GM10266 (cell line): ENCODE measurements at regions not wholly inside any gene's neighbourhood (a gene's known extent, or its start where the extent isn't known, plus 50 kb on each side); places are given as distances from the start of the nearest gene placed in this dataset.

Experiments
- DNase-seq: peaks from one replicate; pipeline ENCODE4 v3.0.0; 2012; ENCODE audit errors: extremely low spot score
- CTCF ChIP-seq: IDR thresholded peaks from 2 replicates; pipeline ENCODE4 v1.5.1; 2012; ENCODE audit warnings: mild to moderate bottlenecking, low read depth; ENCODE audit not compliant: control insufficient read depth, insufficient read depth; ENCODE audit errors: missing control alignments

- DNase-seq = no peak
- TF ChIP-seq CTCF = no peak
These were observed 105.9 kb upstream of the SLC45A1 start for GRCh38 chr1:8211883-8212579.

- TF ChIP-seq CTCF = no peak
- DNase-seq = no peak
These were observed 106.5 kb upstream of the SLC45A1 start for GRCh38 chr1:8211251-8211882.

- TF ChIP-seq CTCF = no peak
- DNase-seq = no peak
These were observed 110.7 kb upstream of the SLC45A1 start for GRCh38 chr1:8207202-8207601.

- DNase-seq = no peak
- no peak for TF ChIP-seq CTCF
These were observed 111.5 kb upstream of the SLC45A1 start for GRCh38 chr1:8206391-8206790.

- no peak for DNase-seq
- no peak for TF ChIP-seq CTCF
These were observed 112.1 kb upstream of the SLC45A1 start for GRCh38 chr1:8205771-8206170.

GRCh38 chr1:8204826-8205225, 113.1 kb upstream of the SLC45A1 start:
- no peak for TF ChIP-seq CTCF
- DNase-seq = no peak

- DNase-seq = no peak
- TF ChIP-seq CTCF = no peak
These were observed 114.4 kb upstream of the SLC45A1 start for GRCh38 chr1:8203551-8203950.
